GM10266 (cell line): ENCODE measurements at regions not wholly inside any gene's neighbourhood (a gene's known extent, or its start where the extent isn't known, plus 50 kb on each side); places are given as distances from the start of the nearest gene placed in this dataset.

Experiments
- DNase-seq: peaks from one replicate; pipeline ENCODE4 v3.0.0; 2012; ENCODE audit errors: extremely low spot score
- CTCF ChIP-seq: IDR thresholded peaks from 2 replicates; pipeline ENCODE4 v1.5.1; 2012; ENCODE audit warnings: mild to moderate bottlenecking, low read depth; ENCODE audit not compliant: control insufficient read depth, insufficient read depth; ENCODE audit errors: missing control alignments

GRCh38 chr15:58295637-58296215, 136.1 kb upstream of the LIPC start:
- no peak for DNase-seq
- no peak for TF ChIP-seq CTCF

GRCh38 chr15:58296276-58296675, 135.5 kb upstream of the LIPC start:
- TF ChIP-seq CTCF, result no peak
- DNase-seq, result no peak

- DNase-seq, result no peak
- TF ChIP-seq CTCF, result no peak
Measured at GRCh38 chr15:58297639-58298038, 134.2 kb upstream of the LIPC start.

- TF ChIP-seq CTCF, result no peak
- DNase-seq, result no peak
Measured at GRCh38 chr15:58298879-58299850, 132.6 kb upstream of the LIPC start.

GRCh38 chr15:58302832-58303231, 129.0 kb upstream of the LIPC start:
- no peak for TF ChIP-seq CTCF
- no peak for DNase-seq

GRCh38 chr15:58303236-58303635, 128.6 kb upstream of the LIPC start:
- DNase-seq, result no peak
- no peak for TF ChIP-seq CTCF

- no peak for TF ChIP-seq CTCF
- no peak for DNase-seq
Measured at GRCh38 chr15:58306591-58307312, 125.0 kb upstream of the LIPC start.
